CD4-positive, alpha-beta T cell treated with Interleukin-17A for 1 hour (primary cell): ENCODE measurements at regions not wholly inside any gene's neighbourhood (a gene's known extent, or its start where the extent isn't known, plus 50 kb on each side); places are given as distances from the start of the nearest gene placed in this dataset.
"Not testable (repeated sequence)": the region's sequence is repeated elsewhere in the genome, so short reads cannot be mapped to it uniquely, and the experiment has no call there.

Source experiments
- DNase-seq: peaks from one replicate; pipeline ENCODE4 v3.0.0-alpha.2; 2020

GRCh38 chr17:83192161-83192788, 112.9 kb downstream of the METRNL start:
- no peak for DNase-seq

DNA sequence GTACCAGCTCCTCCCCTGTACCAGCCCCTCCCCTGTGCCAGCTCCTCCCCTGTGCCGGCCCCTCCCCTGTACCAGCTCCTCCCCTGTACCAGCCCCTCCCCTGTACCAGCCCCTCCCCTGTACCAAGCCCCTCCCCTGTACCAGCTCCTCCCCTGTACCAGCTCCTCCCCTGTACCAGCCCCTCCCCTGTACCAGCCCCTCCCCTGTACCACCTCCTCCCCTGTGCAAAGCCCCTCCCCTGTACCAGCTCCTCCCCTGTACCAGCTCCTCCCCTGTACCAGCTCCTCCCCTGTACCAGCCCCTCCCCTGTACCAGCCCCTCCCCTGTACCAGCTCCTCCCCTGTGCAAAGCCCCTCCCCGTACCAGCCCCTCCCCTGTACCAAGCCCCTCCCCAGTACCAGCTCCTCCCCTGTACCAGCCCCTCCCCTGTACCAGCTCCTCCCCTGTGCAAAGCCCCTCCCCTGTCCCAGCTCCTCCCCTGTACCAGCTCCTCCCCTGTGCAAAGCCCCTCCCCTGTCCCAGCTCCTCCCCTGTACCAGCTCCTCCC, 113.5 kb downstream of the METRNL start:
- DNase-seq = not testable (repeated sequence)

DNA sequence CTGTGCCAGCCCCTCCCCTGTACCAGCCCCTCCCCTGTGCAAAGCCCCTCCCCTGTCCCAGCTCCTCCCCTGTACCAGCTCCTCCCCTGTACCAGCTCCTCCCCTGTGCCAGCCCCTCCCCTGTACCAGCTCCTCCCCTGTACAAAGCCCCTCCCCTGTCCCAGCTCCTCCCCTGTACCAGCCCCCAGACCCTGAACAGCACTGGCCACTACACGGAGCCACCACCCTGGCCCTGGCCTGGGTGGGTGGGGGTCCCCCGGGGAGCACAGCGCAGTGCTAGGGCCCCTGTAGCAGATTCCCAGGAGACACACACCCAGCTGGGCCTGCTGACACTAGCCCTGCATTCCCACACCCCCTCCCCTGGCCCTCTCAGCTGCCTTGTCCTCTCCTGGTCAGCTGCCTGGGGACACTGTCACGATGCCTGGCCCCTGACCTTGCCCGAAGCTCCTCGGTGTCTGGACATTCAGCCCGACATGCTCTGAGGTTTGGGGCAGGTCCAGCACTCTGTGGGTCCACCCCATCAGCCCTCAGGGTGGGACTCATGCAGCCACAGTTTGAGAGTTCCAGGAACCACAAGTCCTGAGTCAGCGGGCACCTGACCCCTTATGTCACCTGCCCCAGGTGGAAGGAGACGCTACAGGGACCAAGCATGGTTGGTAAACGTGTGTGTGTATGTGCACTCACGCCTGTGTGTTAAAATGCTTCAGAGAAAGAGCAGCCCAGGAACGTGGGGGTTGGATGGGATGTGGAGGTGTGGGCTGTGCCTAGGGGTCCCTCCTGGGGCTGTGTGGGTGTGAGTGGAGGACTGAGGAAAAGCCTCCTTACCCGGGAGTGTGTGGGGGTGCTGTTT, 114.2 kb downstream of the METRNL start:
- peak; percentile 8 for DNase-seq

DNA sequence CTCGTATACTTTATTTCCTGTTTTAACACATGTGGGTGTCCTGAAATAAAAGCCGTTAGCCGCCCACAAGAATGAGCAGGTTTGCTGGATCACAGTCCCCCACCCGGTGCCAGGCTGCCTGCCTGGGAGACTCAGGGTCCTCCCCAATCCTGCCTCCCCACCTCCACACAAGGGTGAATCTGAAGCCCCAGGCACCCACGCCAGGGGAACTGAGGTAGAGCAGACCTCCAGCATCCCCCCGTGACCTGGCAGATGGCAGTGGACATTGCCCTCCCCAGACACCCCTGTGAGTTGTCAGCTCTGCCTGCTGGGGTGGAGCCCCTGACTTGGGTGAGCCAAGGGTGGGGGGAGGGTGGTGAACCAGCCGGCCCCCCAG, 114.8 kb downstream of the METRNL start:
- no peak for DNase-seq

- DNase-seq = no peak
Observed at GRCh38 chr17:83194761-83195329, 115.4 kb downstream of the METRNL start.

DNA sequence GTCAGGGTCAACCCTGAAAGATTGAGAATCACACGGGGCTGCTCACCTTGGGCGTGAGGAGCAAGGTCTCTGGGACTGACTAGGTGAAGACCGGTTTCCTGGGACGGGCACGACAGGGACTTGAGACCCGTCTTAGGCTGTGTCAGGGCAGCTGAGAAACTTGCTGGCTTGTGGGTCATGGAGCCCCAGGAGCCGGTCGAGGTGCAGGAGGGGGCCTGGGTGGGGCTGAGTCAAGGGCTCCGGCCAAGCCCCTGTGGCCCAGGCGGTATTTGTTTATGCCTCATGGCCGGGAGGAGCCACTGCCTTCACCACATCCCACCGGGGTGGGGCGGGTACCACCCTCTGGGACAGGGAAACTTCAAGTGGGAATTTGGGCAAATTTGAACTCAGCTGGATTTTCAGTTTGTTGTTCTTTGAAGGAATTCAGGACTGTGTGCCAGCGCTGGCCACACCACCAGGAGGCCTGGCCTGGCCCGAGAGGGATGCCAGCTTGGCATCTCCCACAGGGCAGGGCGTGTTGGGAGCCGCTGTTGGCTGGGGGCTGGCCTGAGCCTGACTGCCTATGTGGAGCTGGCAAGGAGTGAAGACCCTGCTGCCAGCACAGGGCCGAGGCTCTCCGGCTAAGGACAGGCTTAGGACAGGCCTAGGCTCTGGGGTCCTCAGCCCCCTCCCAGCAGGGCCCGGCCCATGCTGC, 116.1 kb downstream of the METRNL start:
- DNase-seq = no peak

GRCh38 chr17:83196024-83196365, 116.6 kb downstream of the METRNL start:
- no peak for DNase-seq

GRCh38 chr17:83196366-83196765, 117.0 kb downstream of the METRNL start:
- no peak for DNase-seq

- no peak for DNase-seq
Observed at GRCh38 chr17:83196973-83197880, 117.8 kb downstream of the METRNL start.

DNA sequence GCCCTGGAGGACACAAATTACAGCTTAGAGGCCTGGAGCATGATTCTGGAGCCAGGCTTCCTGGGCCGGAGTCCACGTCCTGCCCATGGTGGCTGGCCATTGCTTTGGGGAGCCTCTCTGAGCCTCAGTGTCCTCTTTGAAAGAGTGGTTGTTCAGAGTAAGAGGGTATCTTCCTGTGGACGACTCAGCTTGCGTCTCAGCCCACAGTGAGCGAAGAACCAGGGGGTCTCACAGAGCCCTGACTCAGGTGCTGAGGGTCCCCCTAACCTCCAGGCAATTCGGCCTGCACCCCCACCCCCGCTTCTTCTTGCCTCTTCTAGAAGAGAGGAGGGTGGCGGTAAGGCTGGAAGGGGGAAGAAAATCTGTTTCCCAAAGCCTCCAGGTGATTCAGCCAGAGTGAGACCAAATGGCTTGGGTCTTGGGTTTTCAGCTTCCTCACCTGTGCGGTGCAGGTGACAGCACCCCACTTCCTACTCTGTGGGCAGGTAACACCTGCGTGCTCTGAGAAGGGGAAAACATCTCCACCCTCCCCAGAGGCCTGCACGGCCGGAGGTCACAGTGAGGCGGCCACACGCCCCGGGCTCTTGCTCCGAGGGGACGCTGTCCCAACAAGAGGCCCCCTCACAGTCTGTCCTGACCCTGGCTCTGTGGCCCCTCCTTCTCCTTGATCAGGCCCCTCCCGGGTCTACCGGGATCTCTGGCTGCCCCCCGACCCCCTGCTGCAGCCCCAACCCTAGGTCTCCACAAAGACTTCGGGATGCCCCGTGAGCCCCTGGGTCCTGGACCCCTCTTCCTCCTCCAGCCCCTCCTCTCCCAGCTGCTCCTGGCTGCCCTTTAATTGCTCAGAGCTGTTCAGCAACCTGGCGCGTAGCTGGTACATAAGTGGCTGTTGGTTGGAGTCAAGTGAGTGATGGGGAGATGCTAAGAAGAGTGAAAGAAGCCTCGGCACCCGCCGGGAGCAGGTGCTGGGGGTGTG, 119.2 kb downstream of the METRNL start:
- no peak for DNase-seq

GRCh38 chr17:83199500-83200201, 120.2 kb downstream of the METRNL start:
- DNase-seq = peak; percentile 57

DNA sequence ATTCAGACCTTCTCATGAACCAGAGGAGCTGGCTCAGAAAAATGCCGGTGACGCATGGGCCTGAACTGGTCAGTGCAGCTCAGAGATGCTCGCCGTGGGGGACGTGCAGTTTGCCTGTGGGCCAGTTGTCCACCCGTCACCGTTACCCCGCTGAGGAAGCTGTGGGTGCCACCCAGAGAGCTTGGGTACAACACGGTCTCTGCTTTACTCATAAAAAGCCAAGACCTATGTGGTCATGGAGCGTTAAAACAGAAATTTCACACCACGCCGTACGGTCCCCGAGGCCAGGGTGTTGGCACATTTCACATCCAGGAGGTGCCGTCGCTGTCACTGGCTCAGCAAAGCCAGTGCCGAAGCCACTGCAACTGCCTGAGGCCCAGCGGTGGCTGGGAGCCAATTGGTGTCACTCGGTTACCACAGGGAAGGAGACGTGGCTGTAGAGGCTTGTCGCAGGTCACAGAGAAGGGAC, 120.9 kb downstream of the METRNL start:
- DNase-seq = peak; percentile 75

DNA sequence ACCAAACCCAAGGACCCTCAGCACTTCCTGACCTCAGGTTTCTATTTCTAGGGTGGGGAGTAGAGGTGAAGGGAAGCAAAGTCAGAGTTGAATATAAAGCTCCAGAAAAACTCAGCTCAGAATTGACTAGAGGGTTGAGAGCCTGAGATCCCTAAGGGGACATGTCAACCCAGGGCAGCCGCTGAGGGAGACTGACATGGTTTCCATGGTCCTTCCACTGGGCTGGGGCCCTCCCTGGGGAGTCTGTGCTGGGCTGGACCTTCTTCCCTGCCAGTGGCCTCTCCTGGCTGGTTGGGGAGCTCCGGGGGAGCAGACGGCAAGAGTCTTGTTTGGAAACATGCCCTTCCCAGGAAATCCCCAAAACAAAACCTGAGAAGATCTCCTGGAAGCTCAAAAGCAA, 121.3 kb downstream of the METRNL start:
- DNase-seq = no peak

- DNase-seq = no peak
Observed at GRCh38 chr17:83201206-83202001, 122.0 kb downstream of the METRNL start.

- DNase-seq = no peak
Observed at GRCh38 chr17:83202002-83203000, 122.9 kb downstream of the METRNL start.

- DNase-seq = peak; percentile 21
Observed at GRCh38 chr17:83203073-83203471, 123.7 kb downstream of the METRNL start.

DNA sequence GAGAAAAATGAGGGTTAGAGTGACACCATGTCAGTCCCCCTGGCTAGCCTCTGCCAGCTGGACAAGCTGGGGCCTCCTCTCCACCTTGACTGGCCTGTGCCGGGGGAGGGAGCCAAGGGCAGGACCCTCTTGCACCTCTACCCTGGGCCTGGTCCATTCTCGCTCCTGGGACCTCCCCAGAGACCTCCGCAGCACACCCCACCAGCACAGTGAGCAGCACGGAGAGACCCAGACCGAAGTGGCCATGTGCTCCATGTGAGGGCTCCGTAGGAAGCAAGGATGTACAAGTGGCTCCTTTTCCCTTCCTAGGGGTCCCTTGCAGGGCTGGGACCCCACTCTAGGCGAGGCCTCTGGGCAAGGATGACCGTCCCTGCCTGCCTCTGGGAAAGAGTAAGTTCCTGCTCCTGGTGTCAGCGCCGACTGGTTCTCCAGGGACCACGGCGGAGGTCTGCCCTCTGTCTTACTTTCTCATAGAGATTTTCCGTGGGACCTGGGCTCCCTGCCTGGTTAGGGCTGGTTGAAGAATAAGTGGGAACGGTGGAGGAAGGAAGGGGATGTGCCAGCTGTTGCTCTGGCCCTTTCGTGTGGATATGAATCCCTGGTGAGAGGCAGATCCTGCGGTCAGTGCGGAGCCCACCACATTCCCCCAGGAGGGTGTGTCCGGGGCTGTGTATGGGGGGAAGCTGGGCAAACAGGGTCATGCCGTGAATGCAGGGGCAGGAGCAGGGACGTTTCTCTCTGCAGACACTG, 124.2 kb downstream of the METRNL start:
- DNase-seq = no peak
